Naive thymus-derived CD4-positive, alpha-beta T cell (primary cell): ENCODE measurements at regions not wholly inside any gene's neighbourhood (a gene's known extent, or its start where the extent isn't known, plus 50 kb on each side); places are given as distances from the start of the nearest gene placed in this dataset.

Experiments
- ATAC-seq: fragments of 150-1000 bp; cut with Tn5 transposase; 2 replicates; pipeline ENCODE4 v1.10.0; 2021; ENCODE audit warnings: mild to moderate bottlenecking, moderate library complexity
- CTCF ChIA-PET: fragments of 350-600 bp; sonication (Branson Sonifier 250); formaldehyde crosslinking; loops from one replicate; lab custom pipeline; 2021; ENCODE audit warnings: antibody characterized with exemption; lab: Charles Lee
- POLR2A ChIA-PET: fragments of 350-600 bp; sonication (Branson Sonifier 250); formaldehyde crosslinking; loops from one replicate; lab custom pipeline; 2021; ENCODE audit warnings: antibody characterized with exemption, inconsistent platforms; lab: Charles Lee
- DNase-seq, 9 donors: peaks; one replicate each; pipeline versions ENCODE4 v3.0.0 to v3.0.0-alpha.2; 2020 to 2022; ENCODE audit warnings: mixed read lengths in 1 of 9
- H3K27ac ChIP-seq: one replicate; pipeline ENCODE4 v1.7.0; 2013; ENCODE audit warnings: mild to moderate bottlenecking, low read depth, low read length, moderate library complexity
- H3K27me3 ChIP-seq, 2 donors: one replicate each; pipeline ENCODE4 v1.7.0; 2013; ENCODE audit warnings: low read length in 2 of 2, mild to moderate bottlenecking in 2 of 2, moderate library complexity in 2 of 2; ENCODE audit not compliant: control insufficient read depth in 2 of 2, insufficient read depth in 2 of 2
- H3K36me3 ChIP-seq, 3 experiments: 1 replicate in 2 of 3; 2 replicates in 1 of 3; pipeline ENCODE4 v1.7.0; 2013; ENCODE audit warnings: low read length in 3 of 3, mild to moderate bottlenecking in 3 of 3, moderate library complexity in 1 of 3; ENCODE audit not compliant: insufficient read depth in 3 of 3, control insufficient read depth in 2 of 3
- H3K4me1 ChIP-seq, 2 donors: one replicate each; pipeline ENCODE4 v1.7.0; 2013; ENCODE audit warnings: low read length in 2 of 2, mild to moderate bottlenecking in 2 of 2, moderate library complexity in 1 of 2; ENCODE audit not compliant: control insufficient read depth in 2 of 2, insufficient read depth in 2 of 2
- H3K4me3 ChIP-seq: 2 replicates; pipeline ENCODE4 v1.7.0; 2013; ENCODE audit warnings: mild to moderate bottlenecking, low read length
- H3K9me3 ChIP-seq, 3 experiments: 1 replicate in 2 of 3; 2 replicates in 1 of 3; pipeline ENCODE4 v1.7.0; 2013; ENCODE audit warnings: low read length in 3 of 3; ENCODE audit not compliant: control insufficient read depth in 2 of 3
- H3K27ac Mint-ChIP-seq, 9 donors: one replicate each; pipeline ENCODE4 v1.8.0; 2020 to 2022; ENCODE audit warnings: mixed read lengths in 9 of 9, mild to moderate bottlenecking in 8 of 9, moderate library complexity in 5 of 9, inconsistent platforms in 2 of 9
- H3K27me3 Mint-ChIP-seq, 5 donors: one replicate each; pipeline ENCODE4 v1.8.0; 2021 to 2022; ENCODE audit warnings: mixed read lengths in 5 of 5, mild to moderate bottlenecking in 1 of 5
- H3K36me3 Mint-ChIP-seq, 5 donors: one replicate each; pipeline ENCODE4 v1.8.0; 2020 to 2022; ENCODE audit warnings: mixed read lengths in 5 of 5, mild to moderate bottlenecking in 3 of 5, inconsistent platforms in 1 of 5
- H3K4me1 Mint-ChIP-seq, 7 donors: one replicate each; pipeline ENCODE4 v1.8.0; 2020 to 2022; ENCODE audit warnings: mixed read lengths in 7 of 7, mild to moderate bottlenecking in 3 of 7, inconsistent platforms in 1 of 7
- H3K4me3 Mint-ChIP-seq, 10 donors: one replicate each; pipeline ENCODE4 v1.8.0; 2020 to 2022; ENCODE audit warnings: mild to moderate bottlenecking in 10 of 10, mixed read lengths in 10 of 10, moderate library complexity in 6 of 10, inconsistent platforms in 2 of 10
- H3K9me3 Mint-ChIP-seq, 11 donors: one replicate each; pipeline ENCODE4 v1.8.0; 2020 to 2022; ENCODE audit warnings: mixed read lengths in 11 of 11, mild to moderate bottlenecking in 4 of 11, inconsistent platforms in 1 of 11, moderate library complexity in 1 of 11
- intact Hi-C, 2 donors: fragments of 100-400 bp; cut with micrococcal nuclease; formaldehyde crosslinking; loops; one replicate each; pipeline ENCODE4 v1.15.1; 2023

DNA sequence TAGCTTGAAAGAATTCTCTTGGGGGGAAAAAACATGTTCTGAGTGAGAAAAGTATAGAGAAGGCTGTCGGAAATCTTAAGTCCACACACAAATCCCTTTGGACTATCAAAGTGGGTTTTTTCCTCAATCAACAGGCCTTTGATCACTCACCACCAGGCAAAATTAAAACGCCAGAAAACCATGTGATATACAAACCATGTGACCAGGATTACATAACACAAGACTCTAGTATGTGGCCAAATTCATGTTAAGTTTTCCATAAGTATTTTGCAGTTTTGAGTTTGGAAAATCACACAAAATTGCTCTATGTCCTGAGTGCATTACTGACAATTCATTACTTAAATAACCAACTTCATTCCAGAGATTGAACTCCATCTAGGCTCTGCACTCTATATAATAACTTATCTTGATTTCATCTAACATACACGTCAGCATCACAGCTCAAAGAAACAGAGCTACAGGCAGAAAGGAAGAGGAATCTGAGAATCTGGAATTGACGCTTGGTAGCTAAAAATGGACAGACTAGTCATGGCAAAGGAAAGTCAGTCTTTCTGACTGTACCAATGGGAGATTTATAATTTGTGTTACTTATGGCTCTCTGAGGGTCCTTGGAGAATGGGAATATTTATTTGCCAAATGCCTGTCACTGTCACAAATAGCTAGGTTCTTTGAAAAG, 383.5 kb downstream of the SFMBT2 start:
- Mint-ChIP-seq H3K4me1 (peaks cover 0 to 20% (median 5%) of the 10 kb centered on the region in 7 donors), H3K9me3 (peaks cover 0 to 19% (median 2%) of the 10 kb centered on the region in 11 donors), H3K36me3 (peaks cover 0 to 11% (median 0%) of the 10 kb centered on the region in 5 donors), H3K4me3 (no peak overlapping the region), H3K27me3 (no peaks in the 10 kb centered on the region), H3K27ac (peak overlapping the region in 1 of 9 donors; percentile 17)
- Histone ChIP-seq H3K27ac (no peak overlapping the region), H3K4me1 (peaks cover 0 to 44% of the 10 kb centered on the region in 2 donors), H3K9me3 (no peaks in the 10 kb centered on the region), H3K27me3 (no peaks in the 10 kb centered on the region), H3K4me3 (no peak overlapping the region), H3K36me3 (no peaks in the 10 kb centered on the region)
- POLR2A ChIA-PET, result no interaction called here
- ATAC-seq (no peak), DNase-seq (no peak)
- CTCF ChIA-PET, result no interaction called here
- intact Hi-C loops, result no loop called here

DNA sequence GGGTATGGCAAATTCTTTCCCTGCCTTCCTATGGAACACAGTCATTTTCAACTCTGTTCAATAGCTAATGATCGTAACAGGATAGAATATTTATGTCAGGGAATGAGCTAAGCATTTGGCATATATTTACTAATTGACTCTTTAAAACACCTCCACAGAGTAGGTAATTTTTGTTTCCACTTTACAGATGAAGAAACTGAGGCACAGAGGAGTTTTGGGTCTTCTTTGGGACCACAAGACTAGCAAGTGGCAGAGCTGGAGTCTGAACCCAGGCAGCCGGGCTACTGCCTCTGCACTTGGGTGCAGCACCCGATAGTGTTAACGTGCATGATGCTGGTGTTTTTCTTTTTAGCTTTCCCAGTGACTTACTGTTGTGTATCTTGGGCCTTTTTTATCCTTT, 384.0 kb downstream of the SFMBT2 start:
- H3K36me3 ChIP-seq, result no peaks in the 10 kb centered on the region
- intact Hi-C loops, result no loop called here
- DNase-seq (no peak), ATAC-seq (no peak)
- peaks cover 0 to 19% (median 2%) of the 10 kb centered on the region in 11 donors for H3K9me3 Mint-ChIP-seq
- no peak overlapping the region for H3K27ac ChIP-seq
- CTCF ChIA-PET, result no interaction called here
- no peak overlapping the region for H3K4me3 ChIP-seq
- peaks cover 0 to 20% (median 5%) of the 10 kb centered on the region in 7 donors for H3K4me1 Mint-ChIP-seq
- no peak overlapping the region for H3K4me3 Mint-ChIP-seq
- H3K9me3 ChIP-seq, result no peaks in the 10 kb centered on the region
- POLR2A ChIA-PET, result no interaction called here
- H3K27me3 ChIP-seq, result no peaks in the 10 kb centered on the region
- H3K4me1 ChIP-seq, result peaks cover 0 to 39% of the 10 kb centered on the region in 2 donors
- H3K36me3 Mint-ChIP-seq, result peaks cover 0 to 11% (median 0%) of the 10 kb centered on the region in 5 donors
- H3K27ac Mint-ChIP-seq, result no peak overlapping the region
- no peaks in the 10 kb centered on the region for H3K27me3 Mint-ChIP-seq

- Mint-ChIP-seq H3K9me3 (peaks cover under 1 to 13% (median 2%) of the 10 kb centered on the region in 11 donors), H3K4me3 (no peak overlapping the region), H3K27me3 (no peaks in the 10 kb centered on the region), H3K36me3 (peaks cover 0 to 11% (median 1%) of the 10 kb centered on the region in 5 donors), H3K4me1 (peaks cover 0 to 20% (median 2%) of the 10 kb centered on the region in 7 donors), H3K27ac (no peak overlapping the region)
- Histone ChIP-seq H3K4me1 (peaks cover 0 to 25% of the 10 kb centered on the region in 2 donors), H3K27me3 (no peaks in the 10 kb centered on the region), H3K9me3 (no peaks in the 10 kb centered on the region), H3K27ac (no peak overlapping the region), H3K36me3 (no peaks in the 10 kb centered on the region), H3K4me3 (no peak overlapping the region)
- intact Hi-C loops, result no loop called here
- POLR2A ChIA-PET, result no interaction called here
- no peak for DNase-seq
- no peak for ATAC-seq
- CTCF ChIA-PET, result no interaction called here
Observed at GRCh38 chr10:7025296-7025695, 385.5 kb downstream of the SFMBT2 start.

- Mint-ChIP-seq H3K4me3 (no peak overlapping the region), H3K27me3 (peaks cover 0 to 11% (median 3%) of the 10 kb centered on the region in 5 donors), H3K4me1 (peaks cover 0 to 2% (median 0%) of the 10 kb centered on the region in 7 donors), H3K36me3 (peaks cover 1 to 12% (median 8%) of the 10 kb centered on the region in 5 donors), H3K27ac (no peak overlapping the region), H3K9me3 (peaks cover 5 to 21% (median 8%) of the 10 kb centered on the region in 11 donors)
- Histone ChIP-seq H3K27ac (no peak overlapping the region), H3K27me3 (no peaks in the 10 kb centered on the region), H3K4me1 (no peaks in the 10 kb centered on the region), H3K9me3 (no peaks in the 10 kb centered on the region), H3K4me3 (no peak overlapping the region), H3K36me3 (no peaks in the 10 kb centered on the region)
- ChIA-PET CTCF (interaction anchor here (0.5 kb wide), 1 partner anchor 166 kb away, joined by 6 read pairs; no protein-coding TSS in a partner anchor), POLR2A (no interaction called here)
- DNase-seq (no peak), ATAC-seq (no peak)
- intact Hi-C loops, result no loop called here
Observed at GRCh38 chr10:7015457-7015856, 395.4 kb downstream of the SFMBT2 start.

DNA sequence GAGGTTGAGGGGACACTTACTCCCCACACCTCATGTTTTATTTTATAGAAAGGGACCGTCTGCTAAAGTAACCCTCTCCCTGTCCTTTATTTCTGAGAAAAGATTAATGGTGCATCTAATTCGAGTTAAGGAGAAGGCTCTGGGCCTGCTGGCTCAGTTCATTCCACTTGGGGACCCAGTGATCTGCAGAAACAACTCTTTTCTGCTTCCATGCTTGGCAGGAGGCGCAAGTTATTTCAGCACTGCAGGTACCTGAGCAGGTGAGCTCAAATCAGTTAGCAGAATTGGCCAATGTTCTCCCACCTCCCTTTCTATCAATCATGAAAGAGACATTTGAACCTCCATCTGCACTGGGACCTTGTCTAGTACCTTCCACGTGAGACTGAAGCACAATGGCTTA, 396.1 kb downstream of the SFMBT2 start:
- ChIA-PET POLR2A (no interaction called here), CTCF (interaction anchor here (0.5 kb wide), 1 partner anchor 165 kb away, joined by 6 read pairs; no protein-coding TSS in a partner anchor)
- no peak for DNase-seq
- Mint-ChIP-seq H3K4me3 (no peak overlapping the region), H3K27me3 (peaks cover 0 to 11% (median 3%) of the 10 kb centered on the region in 5 donors), H3K9me3 (peaks cover 2 to 14% (median 5%) of the 10 kb centered on the region in 11 donors), H3K36me3 (peaks cover 1 to 10% (median 7%) of the 10 kb centered on the region in 5 donors), H3K4me1 (peaks cover 0 to 2% (median 0%) of the 10 kb centered on the region in 7 donors), H3K27ac (no peak overlapping the region)
- H3K36me3 ChIP-seq, result no peaks in the 10 kb centered on the region
- no peaks in the 10 kb centered on the region for H3K4me1 ChIP-seq
- no peak overlapping the region for H3K27ac ChIP-seq
- no peak for ATAC-seq
- no peaks in the 10 kb centered on the region for H3K27me3 ChIP-seq
- H3K9me3 ChIP-seq, result no peaks in the 10 kb centered on the region
- intact Hi-C loops, result no loop called here
- no peak overlapping the region for H3K4me3 ChIP-seq

- no peak for DNase-seq
- POLR2A ChIA-PET, result no interaction called here
Observed at GRCh38 chr10:7011994-7012393, 398.8 kb downstream of the SFMBT2 start.

More at GRCh38 chr10:7011994-7012393, 398.8 kb downstream of the SFMBT2 start:
- H3K36me3 ChIP-seq, result no peaks in the 10 kb centered on the region
- ATAC-seq, result no peak
- H3K9me3 ChIP-seq, result no peaks in the 10 kb centered on the region
- Mint-ChIP-seq H3K4me1 (peaks cover 0 to 2% (median 0%) of the 10 kb centered on the region in 7 donors), H3K4me3 (no peak overlapping the region), H3K36me3 (peaks cover 0 to 5% (median 0%) of the 10 kb centered on the region in 5 donors), H3K27ac (no peak overlapping the region), H3K9me3 (peaks cover 0 to 3% (median 0%) of the 10 kb centered on the region in 11 donors), H3K27me3 (peaks cover 0 to 11% (median 3%) of the 10 kb centered on the region in 5 donors)
- H3K27me3 ChIP-seq, result no peaks in the 10 kb centered on the region
- H3K4me1 ChIP-seq, result no peaks in the 10 kb centered on the region
- CTCF ChIA-PET, result no interaction called here
- no peak overlapping the region for H3K27ac ChIP-seq
- no peak overlapping the region for H3K4me3 ChIP-seq
- intact Hi-C loops, result no loop called here
